Adrenal gland (tissue), 5 donors: ENCODE measurements at regions not wholly inside any gene's neighbourhood (a gene's known extent, or its start where the extent isn't known, plus 50 kb on each side); places are given as distances from the start of the nearest gene placed in this dataset.

Experiments
- CTCF ChIP-seq, 6 experiments: fragments of 450-650 bp in 4 of 6; fragments of 200-600 bp in 2 of 6; sonication (generic) in 1 of 6; IDR thresholded peaks; 1 replicate in 5 of 6; 2 replicates in 1 of 6; pipeline versions ENCODE4 v1.5.1 to v1.8.0; 2016 to 2021; ENCODE audit warnings: antibody characterized with exemption in 6 of 6, mild to moderate bottlenecking in 2 of 6, moderate library complexity in 1 of 6
- POLR2A ChIP-seq, 2 donors: fragments of 450-650 bp; IDR thresholded peaks; one replicate each; pipeline ENCODE4 v1.6.1; 2017; ENCODE audit warnings: antibody characterized with exemption in 2 of 2, mild to moderate bottlenecking in 2 of 2, moderate library complexity in 1 of 2
- donor health status: DM: no; HTN: no; CAD: no.

GRCh38 chr10:85195596-85195995 is 867.2 kb downstream of the CCSER2 start:
- TF ChIP-seq CTCF (IDR thresholded peaks at IDR 0.05) (no peak), POLR2A (IDR thresholded peaks at IDR 0.05) (no peak)
